GM23338 (cell line): ENCODE measurements at regions not wholly inside any gene's neighbourhood (a gene's known extent, or its start where the extent isn't known, plus 50 kb on each side); places are given as distances from the start of the nearest gene placed in this dataset.

Experiments
- ATAC-seq: fragments of 200-7000 bp; cut with Tn5 transposase; 3 replicates; pipeline ENCODE4 v1.9.1; 2020
- DNase-seq: peaks from one replicate; pipeline ENCODE4 v3.0.0-alpha.2; 2015; ENCODE audit warnings: low spot score
- H2AFZ ChIP-seq: fragments of 200-600 bp; sonication (generic); 2 replicates; pipeline ENCODE4 v1.8.0; 2016; ENCODE audit warnings: antibody characterized with exemption, mild to moderate bottlenecking, moderate library complexity
- H3F3A ChIP-seq: fragments of 200-600 bp; sonication (generic); replicated peaks from 2 replicates; pipeline ENCODE4 v1.8.0; 2017; ENCODE audit warnings: antibody characterized with exemption, mixed run types, low read depth
- H3K27ac ChIP-seq: fragments of 200-600 bp; sonication (generic); 2 replicates; pipeline ENCODE4 v1.6.1; 2016; ENCODE audit warnings: low read depth
- H3K27me3 ChIP-seq: fragments of 200-600 bp; sonication (generic); 2 replicates; pipeline ENCODE4 v1.8.0; 2016; ENCODE audit warnings: mild to moderate bottlenecking, mixed run types, moderate library complexity; ENCODE audit not compliant: insufficient read depth
- H3K36me3 ChIP-seq: fragments of 200-600 bp; sonication (generic); 2 replicates; pipeline ENCODE4 v1.8.0; 2016; ENCODE audit warnings: mild to moderate bottlenecking; ENCODE audit not compliant: insufficient read depth
- H3K4me1 ChIP-seq: fragments of 200-600 bp; sonication (generic); 2 replicates; pipeline ENCODE4 v1.8.0; 2016; ENCODE audit warnings: mild to moderate bottlenecking, moderate library complexity; ENCODE audit not compliant: insufficient read depth
- H3K4me2 ChIP-seq: fragments of 200-600 bp; sonication (generic); 2 replicates; pipeline ENCODE4 v1.7.1; 2017; ENCODE audit warnings: mixed run types
- H3K4me3 ChIP-seq: fragments of 200-600 bp; sonication (generic); 2 replicates; pipeline ENCODE4 v1.6.1; 2016; ENCODE audit warnings: mixed run types
- H3K79me2 ChIP-seq: fragments of 200-600 bp; sonication (generic); replicated peaks from 2 replicates; pipeline ENCODE4 v1.8.0; 2017; ENCODE audit warnings: mild to moderate bottlenecking; ENCODE audit not compliant: insufficient read depth
- H3K9me2 ChIP-seq: fragments of 200-600 bp; sonication (generic); 2 replicates; pipeline ENCODE4 v1.8.0; 2017; ENCODE audit not compliant: insufficient read depth
- H4K20me1 ChIP-seq: fragments of 200-600 bp; sonication (generic); replicated peaks from 2 replicates; pipeline ENCODE4 v1.8.0; 2017; ENCODE audit warnings: mild to moderate bottlenecking; ENCODE audit not compliant: insufficient read depth
- H3K27ac Mint-ChIP-seq: 2 replicates; pipeline ENCODE4 v1.8.0; 2020; ENCODE audit warnings: inconsistent platforms, mild to moderate bottlenecking, moderate library complexity, mixed read lengths
- H3K27me3 Mint-ChIP-seq: 3 replicates; pipeline ENCODE4 v1.8.0; 2022; ENCODE audit warnings: low read depth, mild to moderate bottlenecking, moderate library complexity, mixed read lengths, inconsistent platforms; ENCODE audit not compliant: insufficient read depth, poor library complexity
- H3K36me3 Mint-ChIP-seq: 3 replicates; pipeline ENCODE4 v1.8.0; 2021; ENCODE audit warnings: low read depth, mild to moderate bottlenecking, inconsistent platforms, moderate library complexity, mixed read lengths
- H3K4me1 Mint-ChIP-seq: 3 replicates; pipeline ENCODE4 v1.8.0; 2020; ENCODE audit warnings: mild to moderate bottlenecking, inconsistent platforms, mixed read lengths
- H3K4me3 Mint-ChIP-seq: 3 replicates; pipeline ENCODE4 v1.8.0; 2021; ENCODE audit warnings: moderate library complexity, mild to moderate bottlenecking, inconsistent platforms, mixed read lengths
- H3K9me3 Mint-ChIP-seq: 3 replicates; pipeline ENCODE4 v1.8.0; 2020; ENCODE audit warnings: moderate library complexity, mild to moderate bottlenecking, inconsistent platforms, mixed read lengths
- CREB1 ChIP-seq: fragments of 250-450 bp; sonication (Bioruptor Pico); IDR thresholded peaks from 2 replicates; pipeline ENCODE4 v1.5.0; 2020; ENCODE audit warnings: low read depth, mild to moderate bottlenecking, moderate library complexity
- ETS1 ChIP-seq: IDR thresholded peaks from 2 replicates; pipeline ENCODE4 v1.6.1; 2016; ENCODE audit warnings: antibody characterized with exemption
- EZH2 ChIP-seq: fragments of 200-600 bp; sonication (generic); IDR thresholded peaks from one replicate; pipeline ENCODE4 v1.8.0; 2017; ENCODE audit warnings: antibody characterized with exemption, mild to moderate bottlenecking, low read depth; ENCODE audit not compliant: unreplicated experiment
- EZH2phosphoT487 ChIP-seq: fragments of 200-600 bp; sonication (generic); IDR thresholded peaks from one replicate; pipeline ENCODE4 v1.8.1; 2018; ENCODE audit warnings: antibody characterized with exemption; ENCODE audit not compliant: unreplicated experiment
- NANOG ChIP-seq: IDR thresholded peaks from 2 replicates; pipeline ENCODE4 v1.6.1; 2016; ENCODE audit warnings: antibody characterized with exemption, borderline replicate concordance
- POLR2AphosphoS5 ChIP-seq: IDR thresholded peaks from 2 replicates; pipeline ENCODE4 v1.6.1; 2016; ENCODE audit warnings: antibody characterized with exemption, low read depth
- STAT1 ChIP-seq: IDR thresholded peaks from one replicate; pipeline ENCODE4 v1.6.1; 2016; ENCODE audit warnings: antibody characterized with exemption; ENCODE audit not compliant: unreplicated experiment
- ZNF114 ChIP-seq: fragments of 250-450 bp; sonication (Bioruptor Pico); IDR thresholded peaks from 2 replicates; pipeline ENCODE4 v1.5.0; 2020; ENCODE audit warnings: mild to moderate bottlenecking, moderate library complexity
- ZNF462 ChIP-seq: fragments of 250-450 bp; sonication (Bioruptor Pico); IDR thresholded peaks from 2 replicates; pipeline ENCODE4 v1.5.0; 2020; ENCODE audit warnings: mild to moderate bottlenecking, moderate library complexity

- Mint-ChIP-seq H3K27ac (no peak overlapping the region), H3K4me1 (peaks cover 3% of the 10 kb centered on the region; the same call in 2 of the 3 replicates), H3K9me3 (peaks cover 22% of the 10 kb centered on the region), H3K4me3 (no peak overlapping the region), H3K36me3 (peaks cover 12% of the 10 kb centered on the region; the same call in 1 of the 3 replicates), H3K27me3 (no peaks in the 10 kb centered on the region)
- ATAC-seq (no peak), DNase-seq (no peak)
- H3K27ac ChIP-seq = no peak overlapping the region
- no peaks in the 10 kb centered on the region for H3F3A ChIP-seq
- H3K4me2 ChIP-seq = no peak overlapping the region
- TF ChIP-seq CREB1 (no peak), NANOG (no peak), ETS1 (no peak), EZH2 (no peak), POLR2AphosphoS5 (no peak)
- no peaks in the 10 kb centered on the region for H3K4me1 ChIP-seq
- H4K20me1 ChIP-seq = no peaks in the 10 kb centered on the region
- H3K79me2 ChIP-seq = no peaks in the 10 kb centered on the region
- H2AFZ ChIP-seq = no peak overlapping the region
- H3K27me3 ChIP-seq = no peaks in the 10 kb centered on the region
- H3K36me3 ChIP-seq = no peaks in the 10 kb centered on the region
- no peak overlapping the region for H3K4me3 ChIP-seq
- no peaks in the 10 kb centered on the region; the same call in 1 of the 2 replicates for H3K9me2 ChIP-seq
Measured at GRCh38 chr18:965921-966758, 61.5 kb downstream of the ADCYAP1 start.

GRCh38 chr18:966759-967576 lies 62.3 kb downstream of the ADCYAP1 start:
- Histone ChIP-seq H3K4me3 (no peak overlapping the region), H3K4me1 (no peaks in the 10 kb centered on the region), H3K27me3 (no peaks in the 10 kb centered on the region), H3K27ac (no peak overlapping the region), H2AFZ (no peak overlapping the region), H3K4me2 (no peak overlapping the region), H3K9me2 (no peaks in the 10 kb centered on the region; the same call in 1 of the 2 replicates), H3K79me2 (no peaks in the 10 kb centered on the region), H3K36me3 (no peaks in the 10 kb centered on the region), H3F3A (no peaks in the 10 kb centered on the region), H4K20me1 (no peaks in the 10 kb centered on the region)
- DNase-seq = no peak
- H3K27ac Mint-ChIP-seq = no peak overlapping the region
- H3K4me3 Mint-ChIP-seq = no peak overlapping the region
- H3K27me3 Mint-ChIP-seq = no peaks in the 10 kb centered on the region
- peaks cover 1% of the 10 kb centered on the region; the same call in 2 of the 3 replicates for H3K4me1 Mint-ChIP-seq
- peaks cover 22% of the 10 kb centered on the region for H3K9me3 Mint-ChIP-seq
- H3K36me3 Mint-ChIP-seq = peaks cover 12% of the 10 kb centered on the region; the same call in 1 of the 3 replicates
- no peak for ATAC-seq
- TF ChIP-seq EZH2phosphoT487 (no peak), ZNF462 (CRISPR knock-in tag) (no peak), STAT1 (no peak), ZNF114 (no peak)
